Astrocyte (in vitro differentiated cells and primary cell): ENCODE measurements at regions not wholly inside any gene's neighbourhood (a gene's known extent, or its start where the extent isn't known, plus 50 kb on each side); places are given as distances from the start of the nearest gene placed in this dataset.

ENCODE experiments used
- EZH2 ChIP-seq: IDR thresholded peaks from 2 replicates; pipeline ENCODE4 v1.6.1; 2012; ENCODE audit warnings: mild to moderate bottlenecking, low read length, inconsistent platforms; ENCODE audit not compliant: insufficient read depth
- TF ChIP-seq, protein P1 (sequence below): IDR thresholded peaks from 2 replicates; pipeline ENCODE4 v1.5.1; 2011; ENCODE audit warnings: low read depth, mild to moderate bottlenecking, inconsistent platforms, low read length, moderate library complexity; ENCODE audit not compliant: insufficient read depth

DNA sequence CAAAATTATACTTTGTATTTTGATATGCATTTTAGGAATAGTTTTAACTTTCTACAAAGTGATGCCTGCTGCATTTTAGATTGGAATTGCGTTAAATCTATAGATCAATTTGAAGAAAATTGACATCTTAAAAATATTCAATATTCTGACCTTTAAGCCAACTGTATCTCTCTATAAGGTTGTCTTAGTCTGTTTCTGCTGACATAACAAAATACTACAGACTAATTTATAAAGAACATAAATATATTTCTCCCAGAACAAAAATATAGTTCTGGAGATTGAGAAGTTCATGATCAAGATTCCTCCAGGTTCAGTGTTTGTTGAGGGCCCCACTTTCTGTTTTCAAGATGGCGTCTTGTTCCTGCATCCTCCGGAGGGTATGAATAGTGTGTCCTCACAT lies 73.6 kb upstream of the NEGR1 start:
- TF ChIP-seq, protein P1, sequence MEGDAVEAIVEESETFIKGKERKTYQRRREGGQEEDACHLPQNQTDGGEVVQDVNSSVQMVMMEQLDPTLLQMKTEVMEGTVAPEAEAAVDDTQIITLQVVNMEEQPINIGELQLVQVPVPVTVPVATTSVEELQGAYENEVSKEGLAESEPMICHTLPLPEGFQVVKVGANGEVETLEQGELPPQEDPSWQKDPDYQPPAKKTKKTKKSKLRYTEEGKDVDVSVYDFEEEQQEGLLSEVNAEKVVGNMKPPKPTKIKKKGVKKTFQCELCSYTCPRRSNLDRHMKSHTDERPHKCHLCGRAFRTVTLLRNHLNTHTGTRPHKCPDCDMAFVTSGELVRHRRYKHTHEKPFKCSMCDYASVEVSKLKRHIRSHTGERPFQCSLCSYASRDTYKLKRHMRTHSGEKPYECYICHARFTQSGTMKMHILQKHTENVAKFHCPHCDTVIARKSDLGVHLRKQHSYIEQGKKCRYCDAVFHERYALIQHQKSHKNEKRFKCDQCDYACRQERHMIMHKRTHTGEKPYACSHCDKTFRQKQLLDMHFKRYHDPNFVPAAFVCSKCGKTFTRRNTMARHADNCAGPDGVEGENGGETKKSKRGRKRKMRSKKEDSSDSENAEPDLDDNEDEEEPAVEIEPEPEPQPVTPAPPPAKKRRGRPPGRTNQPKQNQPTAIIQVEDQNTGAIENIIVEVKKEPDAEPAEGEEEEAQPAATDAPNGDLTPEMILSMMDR, result no peak
- TF ChIP-seq EZH2, result no peak
